Trophoblast cell (in vitro differentiated cells and primary cell): ENCODE measurements at regions not wholly inside any gene's neighbourhood (a gene's known extent, or its start where the extent isn't known, plus 50 kb on each side); places are given as distances from the start of the nearest gene placed in this dataset.

Source experiments
- DNase-seq, 2 donors: peaks; one replicate each; pipeline ENCODE4 v3.0.0-alpha.2; 2016
- H2AFZ ChIP-seq: 2 replicates; pipeline ENCODE4 v1.6.1; 2013; ENCODE audit warnings: low read length, moderate library complexity, mild to moderate bottlenecking; ENCODE audit not compliant: insufficient read depth, poor library complexity
- H2AK5ac ChIP-seq: 2 replicates; pipeline ENCODE4 v1.6.1; 2013; ENCODE audit warnings: mild to moderate bottlenecking, low read length
- H2BK120ac ChIP-seq: 2 replicates; pipeline ENCODE4 v1.6.1; 2013; ENCODE audit warnings: low read length, mild to moderate bottlenecking, moderate library complexity; ENCODE audit not compliant: insufficient read depth, poor library complexity
- H2BK12ac ChIP-seq: 2 replicates; pipeline ENCODE4 v1.6.1; 2013; ENCODE audit warnings: mild to moderate bottlenecking, low read length, moderate library complexity
- H2BK5ac ChIP-seq: 2 replicates; pipeline ENCODE4 v1.6.1; 2013; ENCODE audit warnings: low read length, low read depth, moderate library complexity, mild to moderate bottlenecking; ENCODE audit not compliant: poor library complexity
- H3K14ac ChIP-seq: 2 replicates; pipeline ENCODE4 v1.6.1; 2013; ENCODE audit warnings: mild to moderate bottlenecking, low read length
- H3K18ac ChIP-seq: 2 replicates; pipeline ENCODE4 v1.6.1; 2013; ENCODE audit warnings: mild to moderate bottlenecking, low read length
- H3K23ac ChIP-seq: 2 replicates; pipeline ENCODE4 v1.6.1; 2013; ENCODE audit warnings: low read length
- H3K27ac ChIP-seq: 2 replicates; pipeline ENCODE4 v1.5.1; 2013; ENCODE audit warnings: low read depth, mild to moderate bottlenecking, inconsistent platforms, low read length, moderate library complexity
- H3K27me3 ChIP-seq: 2 replicates; pipeline ENCODE4 v1.6.1; 2013; ENCODE audit warnings: inconsistent platforms, mild to moderate bottlenecking, low read length, moderate library complexity; ENCODE audit not compliant: insufficient read depth
- H3K36me3 ChIP-seq, 2 experiments: 1 replicate in 1 of 2; 2 replicates in 1 of 2; pipeline ENCODE4 v1.6.1; 2013; ENCODE audit warnings: low read length in 2 of 2, mild to moderate bottlenecking in 2 of 2, moderate library complexity in 1 of 2; ENCODE audit not compliant: insufficient read depth in 2 of 2, control insufficient read depth in 1 of 2
- H3K4ac ChIP-seq: 2 replicates; pipeline ENCODE4 v1.6.1; 2013; ENCODE audit warnings: low read depth, mild to moderate bottlenecking, low read length, moderate library complexity
- H3K4me1 ChIP-seq, 2 experiments: 1 replicate in 1 of 2; 2 replicates in 1 of 2; pipeline ENCODE4 v1.6.1; 2013; ENCODE audit warnings: low read length in 2 of 2, mild to moderate bottlenecking in 2 of 2, moderate library complexity in 1 of 2; ENCODE audit not compliant: insufficient read depth in 2 of 2, control insufficient read depth in 1 of 2
- H3K4me2 ChIP-seq: 2 replicates; pipeline ENCODE4 v1.6.1; 2013; ENCODE audit warnings: inconsistent platforms, mild to moderate bottlenecking, low read length, moderate library complexity
- H3K4me3 ChIP-seq: 2 replicates; pipeline ENCODE4 v1.5.1; 2013; ENCODE audit warnings: mild to moderate bottlenecking, low read depth, low read length, inconsistent platforms
- H3K79me1 ChIP-seq: one replicate; pipeline ENCODE4 v1.6.1; 2013; ENCODE audit warnings: low read length
- H3K79me2 ChIP-seq: 2 replicates; pipeline ENCODE4 v1.6.1; 2013; ENCODE audit warnings: low read length, mild to moderate bottlenecking; ENCODE audit not compliant: control insufficient read depth, insufficient read depth, poor library complexity
- H3K9ac ChIP-seq: 2 replicates; pipeline ENCODE4 v1.6.1; 2013; ENCODE audit warnings: mild to moderate bottlenecking, low read length
- H3K9me3 ChIP-seq: 2 replicates; pipeline ENCODE4 v1.6.1; 2013; ENCODE audit warnings: low read depth, mild to moderate bottlenecking, control low read depth, inconsistent platforms, low read length; ENCODE audit not compliant: insufficient read depth
- H4K12ac ChIP-seq: 2 replicates; pipeline ENCODE4 v1.6.1; 2013; ENCODE audit warnings: low read depth, mild to moderate bottlenecking, low read length, moderate library complexity
- H4K8ac ChIP-seq: 2 replicates; pipeline ENCODE4 v1.6.1; 2013; ENCODE audit warnings: low read depth, mild to moderate bottlenecking, low read length, moderate library complexity
- H4K91ac ChIP-seq: one replicate; pipeline ENCODE4 v1.6.1; 2013; ENCODE audit warnings: low read depth, mild to moderate bottlenecking, low read length, moderate library complexity
- WGBS: extraction: QIAGEN DNeasy Blood & Tissue Kit; methylation state at CpG from one replicate; pipeline ENCODE4 v1.1.7; 2013; ENCODE audit warnings: missing lambda C conversion rate; ENCODE audit not compliant: insufficient read length, insufficient coverage; ENCODE audit errors: extremely low coverage; 5-methylcytosine and 5-hydroxymethylcytosine counted together

DNA sequence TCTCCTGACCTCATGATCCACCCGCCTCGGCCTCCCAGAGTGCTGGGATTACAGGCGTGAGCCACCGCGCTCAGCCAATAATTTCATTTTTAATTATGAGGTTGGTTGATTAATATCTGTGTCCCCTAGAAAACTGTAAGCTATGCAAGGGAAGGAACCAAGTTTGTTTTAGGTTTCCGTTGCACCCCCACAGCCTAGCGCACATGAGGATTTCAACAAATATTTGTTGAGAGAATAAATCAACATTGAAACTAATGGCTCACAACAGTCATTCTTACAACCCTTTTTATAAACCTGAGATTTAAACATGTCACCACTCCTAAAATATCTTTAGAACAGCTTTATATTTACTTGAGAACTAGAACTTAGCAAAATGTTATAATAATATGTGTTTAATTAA, 114.0 kb upstream of the CARMIL1 start:
- no peak overlapping the region for H4K91ac ChIP-seq
- H2BK120ac ChIP-seq = no peak overlapping the region
- WGBS = no CpG with 5 or more reads among the region's 7 CpGs

DNA sequence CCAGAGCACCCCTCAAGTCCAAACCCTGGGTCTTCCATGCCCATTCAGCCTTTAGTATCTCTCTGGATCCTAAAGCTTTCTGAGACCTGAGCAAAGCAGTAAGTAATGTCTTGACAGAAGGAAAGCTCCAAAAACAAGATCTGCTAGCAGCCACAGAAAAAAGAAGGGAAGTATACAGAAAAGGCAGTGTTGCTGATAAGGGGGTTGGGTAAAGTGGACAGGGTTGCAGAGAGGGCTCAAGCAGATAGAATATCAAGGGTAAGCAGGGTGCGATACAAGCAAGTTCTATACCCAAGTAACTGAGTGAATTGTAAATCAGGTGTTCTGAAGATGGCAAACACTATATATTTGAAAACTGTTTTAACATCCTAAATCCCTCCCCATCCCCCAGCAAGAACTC, 113.4 kb upstream of the CARMIL1 start:
- Histone ChIP-seq H3K9ac (no peak overlapping the region), H2BK12ac (no peak overlapping the region), H3K4ac (no peak overlapping the region), H3K27ac (no peak overlapping the region), H2BK5ac (no peak overlapping the region), H4K12ac (no peak overlapping the region), H3K9me3 (no peaks in the 10 kb centered on the region), H3K14ac (no peak overlapping the region), H2AK5ac (no peak overlapping the region), H3K36me3 (no peaks in the 10 kb centered on the region), H2AFZ (no peak overlapping the region), H3K79me1 (peaks cover 6% of the 10 kb centered on the region), H3K27me3 (no peaks in the 10 kb centered on the region), H4K91ac (no peak overlapping the region), H3K4me2 (no peak overlapping the region), H3K4me1 (peaks cover 0 to 5% of the 10 kb centered on the region in 2 experiments), H3K18ac (no peak overlapping the region), H3K79me2 (no peaks in the 10 kb centered on the region), H2BK120ac (no peak overlapping the region), H3K4me3 (no peak overlapping the region), H4K8ac (no peak overlapping the region), H3K23ac (no peak overlapping the region)
- DNase-seq = no peak
- no CpG with 5 or more reads among the region's 1 CpG for WGBS

More for the DNA sequence above, 114.0 kb upstream of the CARMIL1 start:
- H3K14ac ChIP-seq = no peak overlapping the region
- no peak overlapping the region for H2AK5ac ChIP-seq
- H2BK12ac ChIP-seq = no peak overlapping the region
- H3K4ac ChIP-seq = no peak overlapping the region
- no peaks in the 10 kb centered on the region for H3K36me3 ChIP-seq
- H3K23ac ChIP-seq = no peak overlapping the region
- H3K4me2 ChIP-seq = no peak overlapping the region
- no peaks in the 10 kb centered on the region for H3K79me2 ChIP-seq
- H3K18ac ChIP-seq = no peak overlapping the region
- DNase-seq = no peak
- no peak overlapping the region for H2BK5ac ChIP-seq
- H3K4me3 ChIP-seq = no peak overlapping the region
- no peaks in the 10 kb centered on the region for H3K9me3 ChIP-seq
- H3K9ac ChIP-seq = no peak overlapping the region
- no peak overlapping the region for H2AFZ ChIP-seq
- H3K79me1 ChIP-seq = peaks cover 4% of the 10 kb centered on the region
- no peak overlapping the region for H3K27ac ChIP-seq
- H4K8ac ChIP-seq = no peak overlapping the region
- H4K12ac ChIP-seq = no peak overlapping the region
- no peaks in the 10 kb centered on the region for H3K27me3 ChIP-seq
- H3K4me1 ChIP-seq = peaks cover 0 to 4% of the 10 kb centered on the region in 2 experiments

DNA sequence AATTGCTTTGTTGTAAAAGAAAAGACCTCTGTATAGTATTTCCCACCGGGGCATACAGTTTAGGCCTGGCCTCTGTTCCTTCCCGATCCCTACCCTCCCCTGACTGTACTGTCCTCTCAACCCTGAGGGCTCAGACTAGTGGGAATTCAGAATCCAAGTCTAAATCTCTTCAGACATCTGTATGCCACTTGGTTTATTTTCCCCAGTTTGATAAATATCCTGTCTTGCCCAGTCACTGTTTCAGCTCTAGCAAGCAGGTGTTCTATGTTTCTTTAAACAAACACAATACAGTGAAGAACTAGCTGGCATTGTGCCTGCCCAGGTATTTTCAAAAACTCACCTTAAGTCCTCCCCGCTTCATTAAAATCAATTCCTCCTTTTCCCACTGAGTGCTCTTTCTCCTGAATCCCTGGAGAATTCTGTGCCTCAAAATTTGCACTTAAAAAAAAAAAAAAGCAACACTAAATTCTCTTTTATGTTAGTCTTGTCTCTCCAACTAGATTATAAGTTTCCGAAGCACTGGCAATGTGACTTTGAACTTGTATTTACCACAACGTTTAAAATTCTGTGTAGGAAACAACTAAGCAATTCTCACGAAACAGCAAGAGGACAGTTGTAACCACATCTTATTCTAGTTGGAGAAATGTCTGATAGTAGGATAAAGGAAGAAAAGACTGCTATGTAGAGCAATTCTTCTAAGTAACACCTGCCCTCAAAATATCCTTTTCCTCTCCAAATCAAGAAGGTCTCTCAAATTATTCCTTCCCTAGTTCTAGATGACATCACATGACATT, 112.0 kb upstream of the CARMIL1 start:
- no peak overlapping the region for H2AFZ ChIP-seq
- no peak overlapping the region for H3K4ac ChIP-seq
- no peak overlapping the region for H3K23ac ChIP-seq
- no peak overlapping the region for H2BK5ac ChIP-seq
- no peaks in the 10 kb centered on the region for H3K36me3 ChIP-seq
- no peak overlapping the region for H4K8ac ChIP-seq
- no peak for DNase-seq
- H3K18ac ChIP-seq = no peak overlapping the region
- no peak overlapping the region for H3K9ac ChIP-seq
- no CpG with 5 or more reads among the region's 6 CpGs for WGBS
- H2BK12ac ChIP-seq = no peak overlapping the region
- H4K91ac ChIP-seq = no peak overlapping the region
- H4K12ac ChIP-seq = no peak overlapping the region
- peaks cover 10% of the 10 kb centered on the region for H3K79me1 ChIP-seq
- H3K27ac ChIP-seq = no peak overlapping the region
- H3K79me2 ChIP-seq = no peaks in the 10 kb centered on the region
- no peak overlapping the region for H3K14ac ChIP-seq
- no peak overlapping the region for H3K4me3 ChIP-seq
- no peak overlapping the region for H2BK120ac ChIP-seq
- peaks cover 2 to 8% of the 10 kb centered on the region in 2 experiments for H3K4me1 ChIP-seq
- H2AK5ac ChIP-seq = no peak overlapping the region
- no peaks in the 10 kb centered on the region for H3K9me3 ChIP-seq
- H3K4me2 ChIP-seq = no peak overlapping the region
- no peaks in the 10 kb centered on the region for H3K27me3 ChIP-seq

DNA sequence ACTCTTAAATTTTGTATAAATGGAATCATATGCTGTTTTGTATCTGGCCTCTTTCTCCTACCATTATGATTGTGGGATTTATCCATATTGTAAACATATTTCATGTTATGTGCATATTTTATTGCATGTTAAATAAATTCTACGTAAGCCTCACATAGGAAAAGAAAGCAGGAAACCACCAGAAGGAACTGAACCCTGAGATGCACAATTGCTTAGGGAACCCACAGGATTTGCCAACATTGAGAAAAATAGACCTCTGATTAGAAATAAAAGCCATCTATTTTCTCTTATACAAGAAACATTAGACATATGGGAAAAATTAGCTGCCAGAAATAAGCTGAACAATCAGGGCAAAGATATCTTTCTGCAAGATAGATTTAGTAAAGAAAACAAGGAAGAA, 111.2 kb upstream of the CARMIL1 start:
- H2BK120ac ChIP-seq = no peak overlapping the region
- no peak overlapping the region for H3K23ac ChIP-seq
- no peaks in the 10 kb centered on the region for H3K36me3 ChIP-seq
- H3K4me3 ChIP-seq = no peak overlapping the region
- H4K12ac ChIP-seq = no peak overlapping the region
- no peaks in the 10 kb centered on the region for H3K27me3 ChIP-seq
- WGBS = no CpG with 5 or more reads among the region's 1 CpG
- H3K14ac ChIP-seq = no peak overlapping the region
- H4K91ac ChIP-seq = no peak overlapping the region
- H3K4ac ChIP-seq = no peak overlapping the region
- H3K27ac ChIP-seq = no peak overlapping the region
- peaks cover 4 to 12% of the 10 kb centered on the region in 2 experiments for H3K4me1 ChIP-seq
- no peak overlapping the region for H2BK5ac ChIP-seq
- DNase-seq = no peak
- H4K8ac ChIP-seq = no peak overlapping the region
- H2BK12ac ChIP-seq = no peak overlapping the region
- H3K9ac ChIP-seq = no peak overlapping the region
- no peaks in the 10 kb centered on the region for H3K9me3 ChIP-seq
- H3K79me1 ChIP-seq = peaks cover 12% of the 10 kb centered on the region
- no peak overlapping the region for H3K18ac ChIP-seq
- no peak overlapping the region for H3K4me2 ChIP-seq
- no peaks in the 10 kb centered on the region for H3K79me2 ChIP-seq
- no peak overlapping the region for H2AK5ac ChIP-seq
- H2AFZ ChIP-seq = no peak overlapping the region
